H9 (cell line): ENCODE measurements at regions not wholly inside any gene's neighbourhood (a gene's known extent, or its start where the extent isn't known, plus 50 kb on each side); places are given as distances from the start of the nearest gene placed in this dataset.

ENCODE experiments used
- DNase-seq: peaks from one replicate; pipeline ENCODE4 v3.0.0-alpha.2; 2017
- H2AFZ ChIP-seq: one replicate; pipeline ENCODE4 v1.6.1; 2013; ENCODE audit warnings: mild to moderate bottlenecking, low read length, control low read depth, moderate library complexity
- H2AK5ac ChIP-seq: 2 replicates; pipeline ENCODE4 v1.6.1; 2013; ENCODE audit warnings: low read length, control low read depth, mixed read lengths; ENCODE audit not compliant: insufficient read length
- H2BK120ac ChIP-seq: one replicate; pipeline ENCODE4 v1.6.1; 2013; ENCODE audit warnings: low read depth, mild to moderate bottlenecking, low read length, control low read depth, inconsistent platforms; ENCODE audit not compliant: poor library complexity, severe bottlenecking
- H2BK12ac ChIP-seq: 2 replicates; pipeline ENCODE4 v1.6.1; 2013; ENCODE audit warnings: low read length, control low read depth, mixed read lengths, low read depth; ENCODE audit not compliant: insufficient read length
- H2BK15ac ChIP-seq: 2 replicates; pipeline ENCODE4 v1.6.1; 2013; ENCODE audit warnings: low read depth, low read length, control low read depth
- H2BK20ac ChIP-seq: one replicate; pipeline ENCODE4 v1.6.1; 2013; ENCODE audit warnings: low read depth, mild to moderate bottlenecking, low read length, control low read depth, inconsistent platforms; ENCODE audit not compliant: poor library complexity, severe bottlenecking
- H2BK5ac ChIP-seq: 2 replicates; pipeline ENCODE4 v1.6.1; 2013; ENCODE audit warnings: low read length, control low read depth, mixed read lengths; ENCODE audit not compliant: insufficient read length
- H3K14ac ChIP-seq: 2 replicates; pipeline ENCODE4 v1.6.1; 2013; ENCODE audit warnings: low read length, control low read depth; ENCODE audit not compliant: insufficient read depth
- H3K18ac ChIP-seq: 2 replicates; pipeline ENCODE4 v1.6.1; 2013; ENCODE audit warnings: low read depth, mild to moderate bottlenecking, mixed read lengths, low read length, control low read depth; ENCODE audit not compliant: insufficient read length
- H3K23ac ChIP-seq: 2 replicates; pipeline ENCODE4 v1.6.1; 2013; ENCODE audit warnings: low read length, control low read depth, mixed read lengths, low read depth; ENCODE audit not compliant: insufficient read length
- H3K23me2 ChIP-seq: 2 replicates; pipeline ENCODE4 v1.6.1; 2013; ENCODE audit warnings: low read depth, mild to moderate bottlenecking, mixed read lengths, low read length, control low read depth; ENCODE audit not compliant: insufficient read length, poor library complexity, severe bottlenecking
- H3K27ac ChIP-seq: 2 replicates; pipeline ENCODE4 v1.5.1; 2013; ENCODE audit warnings: low read length, control low read depth, mixed read lengths, low read depth; ENCODE audit not compliant: insufficient read length
- H3K27me3 ChIP-seq: 2 replicates; pipeline ENCODE4 v1.6.1; 2013; ENCODE audit warnings: low read length, control low read depth, inconsistent platforms; ENCODE audit not compliant: insufficient read depth
- H3K4ac ChIP-seq: 2 replicates; pipeline ENCODE4 v1.6.1; 2013; ENCODE audit warnings: low read depth, mild to moderate bottlenecking, control low read depth, inconsistent platforms, low read length, moderate library complexity
- H3K4me1 ChIP-seq: 2 replicates; pipeline ENCODE4 v1.6.1; 2013; ENCODE audit warnings: low read length, control low read depth, inconsistent platforms; ENCODE audit not compliant: insufficient read depth
- H3K4me2 ChIP-seq: 2 replicates; pipeline ENCODE4 v1.6.1; 2013; ENCODE audit warnings: low read length, control low read depth, mixed read lengths; ENCODE audit not compliant: insufficient read length, insufficient read depth
- H3K56ac ChIP-seq: 2 replicates; pipeline ENCODE4 v1.6.1; 2013; ENCODE audit warnings: low read depth, mild to moderate bottlenecking, mixed read lengths, low read length, control low read depth; ENCODE audit not compliant: insufficient read length
- H3K79me1 ChIP-seq: 2 replicates; pipeline ENCODE4 v1.6.1; 2013; ENCODE audit warnings: low read depth, mild to moderate bottlenecking, moderate library complexity, low read length, control low read depth, inconsistent platforms; ENCODE audit not compliant: insufficient read depth, poor library complexity, severe bottlenecking
- H3K79me2 ChIP-seq: 2 replicates; pipeline ENCODE4 v1.6.1; 2013; ENCODE audit warnings: low read length, control low read depth, inconsistent platforms; ENCODE audit not compliant: insufficient read depth
- H3K9ac ChIP-seq: 2 replicates; pipeline ENCODE4 v1.6.1; 2013; ENCODE audit warnings: low read length, control low read depth, mixed read lengths; ENCODE audit not compliant: insufficient read length; ENCODE audit errors: extremely low read depth
- H3K9me3 ChIP-seq: one replicate; pipeline ENCODE4 v1.6.1; 2013; ENCODE audit warnings: low read depth, low read length, inconsistent platforms; ENCODE audit not compliant: control insufficient read depth
- H3T11ph ChIP-seq: one replicate; pipeline ENCODE4 v1.6.1; 2013; ENCODE audit warnings: mild to moderate bottlenecking, low read length, control low read depth, inconsistent platforms
- H4K20me1 ChIP-seq: one replicate; pipeline ENCODE4 v1.6.1; 2013; ENCODE audit not compliant: control insufficient read depth, insufficient read length, insufficient read depth
- H4K5ac ChIP-seq: 2 replicates; pipeline ENCODE4 v1.6.1; 2013; ENCODE audit warnings: low read depth, mild to moderate bottlenecking, mixed read lengths, low read length, control low read depth; ENCODE audit not compliant: insufficient read length
- H4K8ac ChIP-seq: replicated peaks from 2 replicates; pipeline ENCODE4 v1.6.1; 2013; ENCODE audit warnings: low read length, control low read depth, mixed read lengths, low read depth; ENCODE audit not compliant: insufficient read length
- H4K91ac ChIP-seq: 2 replicates; pipeline ENCODE4 v1.6.1; 2013; ENCODE audit warnings: low read depth, mild to moderate bottlenecking, moderate library complexity, mixed read lengths, low read length, control low read depth; ENCODE audit not compliant: insufficient read length
- H3K27ac Mint-ChIP-seq, 3 experiments: 2 replicates in 2 of 3; 3 replicates in 1 of 3; pipeline ENCODE4 v1.8.0; 2020 to 2021; ENCODE audit warnings: mixed read lengths in 3 of 3, mild to moderate bottlenecking in 1 of 3, moderate library complexity in 1 of 3
- H3K27me3 Mint-ChIP-seq: 2 replicates; pipeline ENCODE4 v1.8.0; 2021; ENCODE audit warnings: low read depth, mild to moderate bottlenecking, moderate library complexity, mixed read lengths
- H3K36me3 Mint-ChIP-seq, 3 experiments: 2 replicates in 2 of 3; 3 replicates in 1 of 3; pipeline ENCODE4 v1.8.0; 2020 to 2021; ENCODE audit warnings: low read depth in 3 of 3, mixed read lengths in 3 of 3; ENCODE audit not compliant: insufficient read depth in 1 of 3
- H3K4me1 Mint-ChIP-seq, 2 experiments: 2 replicates each; pipeline ENCODE4 v1.8.0; 2020; ENCODE audit warnings: mixed read lengths in 2 of 2
- H3K4me3 Mint-ChIP-seq, 2 experiments: 2 replicates in 1 of 2; 3 replicates in 1 of 2; pipeline ENCODE4 v1.8.0; 2020 to 2021; ENCODE audit warnings: mild to moderate bottlenecking in 2 of 2, mixed read lengths in 2 of 2, moderate library complexity in 1 of 2
- H3K9me3 Mint-ChIP-seq, 2 experiments: 2 replicates in 1 of 2; 3 replicates in 1 of 2; pipeline ENCODE4 v1.8.0; 2020; ENCODE audit warnings: mild to moderate bottlenecking in 2 of 2, mixed read lengths in 2 of 2, moderate library complexity in 1 of 2
- CTCF ChIP-seq: fragments of 200-600 bp; sonication (generic); conservative IDR thresholded peaks from 3 replicates; pipeline ENCODE4 v1.8.0; 2021; ENCODE audit warnings: antibody characterized with exemption, mild to moderate bottlenecking
- WGBS: extraction: QIAGEN DNeasy Blood & Tissue Kit; methylation state at CpG from one replicate; pipeline ENCODE4 v1.1.7; 2013; ENCODE audit warnings: missing lambda C conversion rate, low lambda C conversion rate, mixed read lengths; ENCODE audit not compliant: insufficient read length; ENCODE audit errors: extremely low coverage; 5-methylcytosine and 5-hydroxymethylcytosine counted together

GRCh38 chr18:6580401-6580800 lies 149.1 kb upstream of the ARHGAP28 start:
- Histone ChIP-seq H2BK20ac (no peak overlapping the region), H3K9ac (no peak overlapping the region), H2BK120ac (no peak overlapping the region), H3K14ac (no peak overlapping the region), H4K20me1 (no peaks in the 10 kb centered on the region), H3K4me1 (no peaks in the 10 kb centered on the region), H3K79me2 (no peaks in the 10 kb centered on the region), H3K18ac (no peak overlapping the region), H2AK5ac (no peak overlapping the region), H3K23ac (no peak overlapping the region), H2BK5ac (no peak overlapping the region), H3K27me3 (no peaks in the 10 kb centered on the region), H3K9me3 (no peaks in the 10 kb centered on the region), H4K8ac (no peak overlapping the region), H3K23me2 (no peaks in the 10 kb centered on the region), H2BK12ac (no peak overlapping the region), H3K4ac (no peak overlapping the region), H2AFZ (no peak overlapping the region), H2BK15ac (no peak overlapping the region), H4K5ac (no peak overlapping the region), H4K91ac (no peak overlapping the region), H3T11ph (no peak overlapping the region), H3K79me1 (no peaks in the 10 kb centered on the region), H3K27ac (no peak overlapping the region), H3K56ac (no peak overlapping the region), H3K4me2 (no peak overlapping the region)
- no peaks in the 10 kb centered on the region; the same call in 1 of the 2 replicates for H3K27me3 Mint-ChIP-seq
- no peak overlapping the region for H3K4me3 Mint-ChIP-seq
- H3K4me1 Mint-ChIP-seq = peaks cover 5 to 10% of the 10 kb centered on the region in 2 experiments; a peak in 3 of 4 replicates
- no peak for DNase-seq
- no peak overlapping the region for H3K27ac Mint-ChIP-seq
- H3K36me3 Mint-ChIP-seq = peaks cover 5 to 33% (median 11%) of the 10 kb centered on the region in 3 experiments; a peak in 6 of 7 replicates
- no CpG with 5 or more reads among the region's 1 CpG for WGBS
- H3K9me3 Mint-ChIP-seq = peaks cover 22 to 24% of the 10 kb centered on the region in 2 experiments
- no peak for TF ChIP-seq CTCF
